ENCODE measurements at regions not wholly inside any gene's neighbourhood (a gene's known extent, or its start where the extent isn't known, plus 50 kb on each side); places are given as distances from the start of the nearest gene placed in this dataset.
"Not testable (repeated sequence)": the region's sequence is repeated elsewhere in the genome, so short reads cannot be mapped to it uniquely, and the experiment has no call there.

- Histone ChIP-seq H3K27ac (ENCODE audit: low read depth, low read length, poor library complexity, severe bottlenecking) (no peak overlapping the region), H3K36me3 (ENCODE audit: insufficient read depth, low read length) (no peaks in the 10 kb centered on the region), H3K4me1 (ENCODE audit: insufficient read depth, low read length, poor library complexity, severe bottlenecking) (no peaks in the 10 kb centered on the region), H4K20me1 (ENCODE audit: insufficient read depth, low read length) (no peaks in the 10 kb centered on the region), H3K4me3 (ENCODE audit: low read depth, low read length, poor library complexity, severe bottlenecking) (no peak overlapping the region), H3K9me2 (ENCODE audit: insufficient read depth, low read length) (no peaks in the 10 kb centered on the region), H2AFZ (ENCODE audit: low read length) (no peak overlapping the region), H3K9me3 (ENCODE audit: low read length) (no peaks in the 10 kb centered on the region), H3K4me2 (ENCODE audit: low read length) (no peak overlapping the region), H3K79me2 (ENCODE audit: insufficient read depth, low read depth, low read length) (no peaks in the 10 kb centered on the region)
- ChIA-PET POLR2A (interaction anchor here (0.7 kb wide), 1 partner anchor 9 kb away, joined by 3 read pairs; no protein-coding TSS in a partner anchor), CTCF (ENCODE audit: unreplicated experiment) (no interaction called here)
- TF ChIP-seq CTCF (conservative IDR thresholded peaks at IDR 0.05; ENCODE audit: low read length) (no peak), EZH2phosphoT487 (IDR thresholded peaks at IDR 0.05; ENCODE audit: borderline replicate concordance, low read depth, low read length) (no peak)
- no peak for DNase-seq (ENCODE audit: low spot score)
- BruUV-seq (replicated peaks) = no TSS peak
- intact Hi-C loops (cut with micrococcal nuclease; ENCODE audit: unreplicated experiment) = no loop called here
Observed at GRCh38 chr13:81106348-81106747, 765.4 kb upstream of the SPRY2 start.

DNA sequence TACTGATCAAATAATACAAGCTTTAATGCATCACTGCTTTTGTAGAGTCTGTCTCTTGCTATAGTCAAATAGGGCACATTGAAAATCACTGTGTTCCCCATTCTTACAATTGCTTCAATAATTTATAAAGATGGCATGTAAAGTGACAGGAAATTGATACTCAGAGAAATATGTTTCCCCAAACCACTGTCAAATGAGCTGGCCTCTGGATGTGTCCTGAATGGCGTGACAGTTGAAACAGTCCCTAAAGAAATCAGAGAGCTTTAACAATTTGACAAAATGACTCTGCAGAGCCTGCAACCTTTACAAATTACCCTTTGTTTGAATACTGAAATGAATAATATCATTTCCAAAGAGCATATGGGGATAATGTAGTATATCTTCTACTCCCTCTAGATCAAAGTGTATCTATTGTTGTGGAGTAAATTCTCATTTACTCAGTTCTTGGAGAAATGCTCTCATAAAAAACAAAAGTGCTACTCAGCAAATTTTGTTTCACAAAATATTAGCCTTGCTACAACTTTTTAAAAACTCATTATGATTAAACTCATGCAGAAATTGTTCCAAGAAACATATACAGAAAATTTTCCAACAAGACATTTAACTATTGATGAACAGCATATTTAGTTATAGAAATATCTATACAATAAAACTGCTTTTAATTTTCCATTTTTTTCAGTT, 763.2 kb upstream of the SPRY2 start:
- Histone ChIP-seq H3K4me1 (ENCODE audit: insufficient read depth, low read length, poor library complexity, severe bottlenecking) (no peaks in the 10 kb centered on the region), H3K9me2 (ENCODE audit: insufficient read depth, low read length) (no peaks in the 10 kb centered on the region), H3K9me3 (ENCODE audit: low read length) (no peaks in the 10 kb centered on the region), H3K36me3 (ENCODE audit: insufficient read depth, low read length) (no peaks in the 10 kb centered on the region), H2AFZ (ENCODE audit: low read length) (no peak overlapping the region), H3K79me2 (ENCODE audit: insufficient read depth, low read depth, low read length) (no peaks in the 10 kb centered on the region), H3K27ac (ENCODE audit: low read depth, low read length, poor library complexity, severe bottlenecking) (no peak overlapping the region), H3K4me3 (ENCODE audit: low read depth, low read length, poor library complexity, severe bottlenecking) (no peak overlapping the region), H3K4me2 (ENCODE audit: low read length) (no peak overlapping the region), H4K20me1 (ENCODE audit: insufficient read depth, low read length) (no peaks in the 10 kb centered on the region)
- no peak for DNase-seq (ENCODE audit: low spot score)
- BruUV-seq (replicated peaks) = no TSS peak
- POLR2A ChIA-PET = no interaction called here
- TF ChIP-seq EZH2phosphoT487 (IDR thresholded peaks at IDR 0.05; ENCODE audit: borderline replicate concordance, low read depth, low read length) (no peak), CTCF (conservative IDR thresholded peaks at IDR 0.05; ENCODE audit: low read length) (no peak)
- CTCF ChIA-PET (ENCODE audit: unreplicated experiment) = no interaction called here
- intact Hi-C loops (cut with micrococcal nuclease; ENCODE audit: unreplicated experiment) = no loop called here

DNA sequence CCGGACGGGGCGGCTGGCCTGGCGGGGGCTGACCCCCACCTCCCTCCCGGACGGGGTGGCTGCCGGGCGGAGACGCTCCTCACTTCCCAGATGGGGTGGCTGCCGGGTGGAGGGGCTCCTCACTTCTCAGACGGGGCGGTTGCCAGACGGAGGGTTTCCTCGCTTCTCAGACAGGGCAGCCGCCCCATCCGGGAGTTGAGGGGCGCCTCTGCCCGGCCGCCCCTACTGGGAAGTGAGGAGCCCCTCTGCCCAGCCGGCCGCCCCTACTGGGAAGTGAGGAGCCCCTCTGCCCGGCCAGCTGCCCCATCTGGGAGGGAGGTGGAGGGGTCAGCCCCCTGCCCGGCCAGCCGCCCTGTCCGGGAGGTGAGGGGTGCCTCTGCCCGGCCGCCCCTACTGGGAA, 761.1 kb upstream of the SPRY2 start:
- H3K9me3 ChIP-seq (ENCODE audit: low read length); H3K79me2 ChIP-seq (ENCODE audit: insufficient read depth, low read depth, low read length); BruUV-seq (replicated peaks); H2AFZ ChIP-seq (ENCODE audit: low read length); intact Hi-C loops (cut with micrococcal nuclease; ENCODE audit: unreplicated experiment); CTCF ChIA-PET (ENCODE audit: unreplicated experiment); DNase-seq (ENCODE audit: low spot score); H3K27ac ChIP-seq (ENCODE audit: low read depth, low read length, poor library complexity, severe bottlenecking); H3K4me1 ChIP-seq (ENCODE audit: insufficient read depth, low read length, poor library complexity, severe bottlenecking); POLR2A ChIA-PET; H3K9me2 ChIP-seq (ENCODE audit: insufficient read depth, low read length); H3K36me3 ChIP-seq (ENCODE audit: insufficient read depth, low read length); H4K20me1 ChIP-seq (ENCODE audit: insufficient read depth, low read length); H3K4me2 ChIP-seq (ENCODE audit: low read length); H3K4me3 ChIP-seq (ENCODE audit: low read depth, low read length, poor library complexity, severe bottlenecking): not testable (repeated sequence)
